Small intestine (tissue), 7 donors: ENCODE measurements at regions not wholly inside any gene's neighbourhood (a gene's known extent, or its start where the extent isn't known, plus 50 kb on each side); places are given as distances from the start of the nearest gene placed in this dataset.

Experiments
- DNase-seq, 2 donors: peaks; one replicate each; pipeline versions ENCODE4 v3.0.0 to v3.0.0-alpha.2; 2013
- FAIRE-seq: peaks from 2 replicates; lab custom pipeline; 2012; peaks lifted over from hg19 to GRCh38; lab: Jason Lieb, UNC
- H3K27ac ChIP-seq, 3 donors: one replicate each; pipeline ENCODE4 v1.5.1; 2013; ENCODE audit warnings: low read length in 2 of 3, mild to moderate bottlenecking in 2 of 3, control low read depth in 1 of 3, inconsistent platforms in 1 of 3, low read depth in 1 of 3, moderate library complexity in 1 of 3
- H3K27me3 ChIP-seq, 3 donors: one replicate each; pipeline ENCODE4 v1.6.1; 2013; ENCODE audit warnings: low read length in 3 of 3, inconsistent platforms in 1 of 3; ENCODE audit not compliant: control insufficient read depth in 3 of 3, insufficient read depth in 3 of 3
- H3K36me3 ChIP-seq, 3 donors: one replicate each; pipeline ENCODE4 v1.6.1; 2013; ENCODE audit warnings: low read length in 3 of 3, inconsistent platforms in 1 of 3, low read depth in 1 of 3, mild to moderate bottlenecking in 1 of 3, moderate library complexity in 1 of 3; ENCODE audit not compliant: control insufficient read depth in 3 of 3, insufficient read depth in 2 of 3
- H3K4me1 ChIP-seq, 3 donors: one replicate each; pipeline ENCODE4 v1.6.1; 2013; ENCODE audit warnings: low read length in 2 of 3, inconsistent platforms in 1 of 3, low read depth in 1 of 3, mild to moderate bottlenecking in 1 of 3, moderate library complexity in 1 of 3; ENCODE audit not compliant: control insufficient read depth in 3 of 3, insufficient read depth in 2 of 3
- H3K4me3 ChIP-seq, 3 donors: one replicate each; pipeline ENCODE4 v1.5.1; 2013; ENCODE audit warnings: low read length in 3 of 3, control low read depth in 1 of 3, inconsistent platforms in 1 of 3, low read depth in 1 of 3, mild to moderate bottlenecking in 1 of 3, moderate library complexity in 1 of 3
- H3K9me3 ChIP-seq, 2 donors: one replicate each; pipeline ENCODE4 v1.6.1; 2013; ENCODE audit warnings: low read depth in 1 of 2, low read length in 1 of 2; ENCODE audit not compliant: control insufficient read depth in 2 of 2, insufficient read depth in 1 of 2
- WGBS, 3 donors: extraction: QIAGEN DNeasy Blood & Tissue Kit; methylation state at CpG; one replicate each; pipeline ENCODE4 v1.1.7; 2013; 5-methylcytosine and 5-hydroxymethylcytosine counted together
- donor health status: healthy with polysubstance abuse.
- donor health status: control.
- donor health status: control.
- donor health status: Bipolar disorder and iron deficiency.
- donor health status: healthy.

GRCh38 chr20:40932436-40932835 is 96.2 kb upstream of the TOP1 start:
- Histone ChIP-seq H3K9me3 (no peaks in the 10 kb centered on the region), H3K27me3 (no peaks in the 10 kb centered on the region), H3K4me3 (no peak overlapping the region), H3K36me3 (no peaks in the 10 kb centered on the region), H3K4me1 (no peaks in the 10 kb centered on the region), H3K27ac (no peak overlapping the region)
- no peak for DNase-seq
- 59 to 70% (median 60%) methylated on average over 1 of the region's 1 CpG for WGBS, 3 donors
- FAIRE-seq: no peak

GRCh38 chr20:40933758-40934157 is 94.9 kb upstream of the TOP1 start:
- WGBS, 3 donors: 66 to 91% (median 89%) methylated on average over 1 of the region's 1 CpG
- Histone ChIP-seq H3K36me3 (no peaks in the 10 kb centered on the region), H3K9me3 (no peaks in the 10 kb centered on the region), H3K4me3 (no peak overlapping the region), H3K4me1 (no peaks in the 10 kb centered on the region), H3K27me3 (no peaks in the 10 kb centered on the region), H3K27ac (no peak overlapping the region)
- FAIRE-seq (no peak), DNase-seq (no peak)

DNA sequence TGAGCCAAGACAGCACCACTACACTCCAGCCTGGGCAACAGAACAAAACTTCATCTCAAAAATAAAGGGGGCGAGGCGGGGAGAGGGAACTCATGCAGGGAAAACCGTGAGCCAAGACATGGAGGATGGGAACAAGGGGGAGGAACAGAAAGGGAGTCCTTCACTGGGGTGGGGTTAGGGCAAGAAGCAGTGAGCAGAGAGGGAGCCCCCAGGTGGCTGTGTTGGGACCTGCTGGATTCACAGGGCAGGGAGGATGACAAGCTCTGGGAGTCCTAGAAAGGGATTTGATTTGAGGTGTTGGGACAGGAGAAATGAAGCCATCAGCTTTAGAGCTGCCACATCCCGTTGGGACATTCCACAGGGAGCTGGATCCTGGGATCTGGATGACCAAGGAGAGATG is 90.6 kb upstream of the TOP1 start:
- DNase-seq: no peak
- H3K4me3 ChIP-seq: no peak overlapping the region

GRCh38 chr20:40939667-40940066 is 89.0 kb upstream of the TOP1 start:
- DNase-seq (no peak), FAIRE-seq (no peak)
- Histone ChIP-seq H3K9me3 (no peaks in the 10 kb centered on the region), H3K27ac (no peak overlapping the region), H3K27me3 (no peaks in the 10 kb centered on the region), H3K4me1 (no peaks in the 10 kb centered on the region), H3K36me3 (no peaks in the 10 kb centered on the region), H3K4me3 (no peak overlapping the region)
- WGBS, 3 donors: 93 to 95% (median 95%) methylated on average over 5 of the region's 5 CpGs

More for the DNA sequence above, 90.6 kb upstream of the TOP1 start:
- Histone ChIP-seq H3K9me3 (no peaks in the 10 kb centered on the region), H3K27ac (no peak overlapping the region), H3K4me1 (no peaks in the 10 kb centered on the region), H3K27me3 (no peaks in the 10 kb centered on the region), H3K36me3 (no peaks in the 10 kb centered on the region)
- WGBS, 3 donors: 79 to 81% (median 80%) methylated on average over 4 of the region's 4 CpGs
- no peak for FAIRE-seq

DNA sequence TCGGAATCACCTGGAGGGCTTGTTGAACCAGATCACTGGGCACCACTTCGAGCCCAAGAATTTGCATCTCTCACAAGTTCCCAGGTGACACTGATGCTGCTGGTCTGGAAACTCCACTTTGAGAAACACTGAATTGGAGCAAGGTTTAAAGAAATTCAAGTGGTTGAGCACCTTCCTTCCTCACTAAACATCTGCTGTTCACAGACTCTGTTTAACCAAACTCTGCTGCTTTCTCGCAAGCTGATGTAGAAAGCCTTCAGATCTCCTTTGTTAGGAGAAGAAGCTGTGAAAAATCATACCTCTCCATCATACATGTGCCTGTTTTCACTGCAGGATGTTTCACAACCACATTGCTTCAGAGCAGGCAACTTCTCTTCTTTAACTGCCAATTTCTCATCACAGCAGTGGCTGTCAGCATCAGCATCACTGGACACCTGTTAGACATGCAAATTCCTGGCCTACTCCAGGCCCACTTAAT is 87.5 kb upstream of the TOP1 start:
- H3K27me3 ChIP-seq: no peaks in the 10 kb centered on the region
- H3K4me3 ChIP-seq: no peak overlapping the region
- no peak overlapping the region for H3K27ac ChIP-seq
- H3K4me1 ChIP-seq: no peaks in the 10 kb centered on the region
- no peak for DNase-seq
- no peak for FAIRE-seq
- 71 to 92% (median 82%) methylated on average over 3 of the region's 3 CpGs for WGBS, 3 donors
- H3K36me3 ChIP-seq: no peaks in the 10 kb centered on the region
- H3K9me3 ChIP-seq: no peaks in the 10 kb centered on the region

- Histone ChIP-seq H3K9me3 (no peaks in the 10 kb centered on the region), H3K4me3 (no peak overlapping the region), H3K27me3 (peaks cover 0 to 3% (median 0%) of the 10 kb centered on the region in 3 donors), H3K27ac (no peak overlapping the region), H3K4me1 (no peaks in the 10 kb centered on the region), H3K36me3 (no peaks in the 10 kb centered on the region)
- WGBS, 3 donors: 56 to 71% (median 60%) methylated on average over 4 of the region's 4 CpGs
- FAIRE-seq (no peak), DNase-seq (no peak)
Measured at GRCh38 chr20:40942006-40942405, 86.6 kb upstream of the TOP1 start.

DNA sequence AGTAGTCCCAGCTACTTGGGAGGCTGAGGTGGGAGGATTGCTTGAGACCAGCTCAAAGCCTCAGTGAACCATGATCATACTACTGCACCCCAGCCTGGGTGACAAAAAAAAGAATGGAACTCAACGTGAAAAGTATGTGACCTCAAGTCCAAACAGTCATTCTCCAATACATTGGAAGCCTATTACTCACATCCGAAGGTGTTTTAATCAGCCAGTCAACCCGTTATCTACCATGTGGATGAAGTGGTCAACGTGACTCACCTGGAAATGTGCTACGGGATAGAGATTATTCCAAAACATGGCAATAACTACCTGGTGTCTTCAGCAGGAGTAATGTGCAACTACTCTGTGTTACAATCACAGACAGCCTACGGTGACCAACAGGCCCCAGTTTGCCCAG is 85.8 kb upstream of the TOP1 start:
- DNase-seq (no peak), FAIRE-seq (no peak)
- H3K4me1 ChIP-seq: no peaks in the 10 kb centered on the region
- no peaks in the 10 kb centered on the region for H3K36me3 ChIP-seq
- peaks cover 0 to 3% (median 0%) of the 10 kb centered on the region in 3 donors for H3K27me3 ChIP-seq
- H3K4me3 ChIP-seq: no peak overlapping the region
- WGBS, 3 donors: 49 to 82% (median 75%) methylated on average over 6 of the region's 6 CpGs
- no peaks in the 10 kb centered on the region for H3K9me3 ChIP-seq
- no peak overlapping the region for H3K27ac ChIP-seq

DNA sequence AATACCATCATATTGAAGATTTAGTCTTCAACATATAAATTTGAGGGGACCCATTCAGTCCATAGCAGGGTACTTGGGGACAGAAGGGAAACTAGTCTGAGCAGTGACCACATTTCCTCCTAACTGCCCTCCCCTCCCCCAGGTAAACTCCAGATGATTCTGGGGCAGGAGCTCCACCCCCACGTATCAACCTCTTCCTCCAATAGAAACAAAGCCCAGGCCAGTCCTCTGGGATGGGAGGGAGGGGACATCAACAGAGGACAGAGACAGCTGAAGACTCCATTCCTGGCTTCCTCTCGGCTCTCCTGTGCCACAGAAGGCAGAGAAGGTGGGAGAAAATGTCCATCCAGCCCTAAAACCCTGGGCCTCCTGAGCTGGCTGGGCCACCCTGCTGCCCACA is 85.0 kb upstream of the TOP1 start:
- Histone ChIP-seq H3K4me1 (no peaks in the 10 kb centered on the region), H3K27me3 (peaks cover 0 to 3% (median 0%) of the 10 kb centered on the region in 3 donors), H3K4me3 (no peak overlapping the region), H3K36me3 (no peaks in the 10 kb centered on the region), H3K9me3 (no peaks in the 10 kb centered on the region), H3K27ac (no peak overlapping the region)
- DNase-seq (no peak), FAIRE-seq (no peak)
- WGBS, 3 donors: 45 to 69% (median 52%) methylated on average over 2 of the region's 2 CpGs

DNA sequence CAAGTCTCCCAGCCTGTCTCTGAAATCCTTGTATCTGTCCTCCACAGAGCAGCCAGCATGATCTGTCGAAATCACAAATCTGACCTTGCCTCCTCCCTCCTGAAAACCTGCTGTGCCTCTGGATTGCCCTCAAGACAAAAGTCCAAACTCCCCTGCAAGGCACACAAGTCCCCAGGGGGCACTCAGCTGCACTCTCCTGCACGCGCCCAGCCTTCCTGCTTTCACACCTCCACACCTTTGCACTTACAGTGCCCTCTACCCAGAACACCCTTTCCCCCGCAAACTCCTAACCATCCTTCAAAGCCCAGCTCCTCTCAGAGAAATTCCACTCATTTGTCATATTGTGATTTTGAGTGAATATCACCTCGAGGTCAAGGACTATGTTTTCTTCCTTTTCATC is 83.4 kb upstream of the TOP1 start:
- peaks cover 0 to 4% (median 0%) of the 10 kb centered on the region in 3 donors for H3K27me3 ChIP-seq
- WGBS, 3 donors: 33 to 66% (median 41%) methylated on average over 5 of the region's 5 CpGs
- H3K4me3 ChIP-seq: no peak overlapping the region
- FAIRE-seq: no peak
- no peak for DNase-seq
- no peak overlapping the region for H3K27ac ChIP-seq
- no peaks in the 10 kb centered on the region for H3K4me1 ChIP-seq
- H3K36me3 ChIP-seq: no peaks in the 10 kb centered on the region
- H3K9me3 ChIP-seq: no peaks in the 10 kb centered on the region
